ENCODE measurements at regions not wholly inside any gene's neighbourhood (a gene's known extent, or its start where the extent isn't known, plus 50 kb on each side); places are given as distances from the start of the nearest gene placed in this dataset.

DNA sequence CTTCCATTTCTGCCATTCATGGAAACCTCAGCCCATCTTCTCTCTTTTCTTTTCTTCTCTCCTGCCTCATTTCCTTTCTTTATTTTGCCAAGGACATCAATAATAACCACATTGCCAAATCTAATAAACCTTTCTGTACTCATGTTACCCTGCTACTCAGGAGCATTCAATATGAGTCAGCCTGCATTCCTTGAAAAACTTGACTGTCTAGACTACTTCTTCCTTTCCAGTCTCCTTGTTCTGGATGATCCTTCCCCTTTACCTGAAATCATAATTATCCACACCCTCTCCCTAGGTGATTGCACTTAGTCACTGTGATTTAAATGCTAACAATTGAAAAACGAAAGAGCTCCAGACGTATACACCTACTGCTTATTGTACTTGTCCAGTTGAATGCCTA is 253.2 kb upstream of the CENPE start (continued):
- no peak for TF ChIP-seq LBX2 (CRISPR knock-in tag; IDR thresholded peaks at IDR 0.05; ENCODE audit: borderline replicate concordance)
- no peak for TF ChIP-seq MBD4 (IDR thresholded peaks at IDR 0.05; ENCODE audit: borderline replicate concordance, low read length)
- TF ChIP-seq WIZ (CRISPR knock-in tag; IDR thresholded peaks at IDR 0.05) = no peak
- TF ChIP-seq ZNF773 (CRISPR knock-in tag; IDR thresholded peaks at IDR 0.05; ENCODE audit: borderline replicate concordance) = no peak
- TF ChIP-seq ARID3A (IDR thresholded peaks at IDR 0.05; ENCODE audit: low read depth, low read length) = no peak
- no peak for TF ChIP-seq BRD4 (CRISPR knock-in tag; IDR thresholded peaks at IDR 0.05)
- no peak for TF ChIP-seq ZNF564 (CRISPR knock-in tag; IDR thresholded peaks at IDR 0.05)
- no peak for TF ChIP-seq KLF13 (CRISPR knock-in tag; IDR thresholded peaks at IDR 0.05)
- TF ChIP-seq IKZF4 (CRISPR knock-in tag; IDR thresholded peaks at IDR 0.05; ENCODE audit: borderline replicate concordance, low read depth, not compliant biosample characterization) = no peak
- no peak for TF ChIP-seq POLR2G (IDR thresholded peaks at IDR 0.05; ENCODE audit: low read depth, low read length)
- no peak for TF ChIP-seq NR2F1 (CRISPR knock-in tag; IDR thresholded peaks at IDR 0.05)
- TF ChIP-seq GTF2F1 (IDR thresholded peaks at IDR 0.05; ENCODE audit: low read length) = no peak
- TF ChIP-seq DNMT3B (CRISPR knock-in tag; conservative IDR thresholded peaks at IDR 0.05) = no peak
- TF ChIP-seq KDM2A (CRISPR knock-in tag; IDR thresholded peaks at IDR 0.05; ENCODE audit: borderline replicate concordance, low read depth) = no peak

Measured in HepG2 (cell line).